Stimulated activated CD8-positive, alpha-beta memory T cell treated with anti-CD3 and anti-CD28 coated beads, Interleukin-7, amount 100 ng/mL, for 48 hours (primary cell): ENCODE measurements at regions not wholly inside any gene's neighbourhood (a gene's known extent, or its start where the extent isn't known, plus 50 kb on each side); places are given as distances from the start of the nearest gene placed in this dataset.
"Not testable (repeated sequence)": the region's sequence is repeated elsewhere in the genome, so short reads cannot be mapped to it uniquely, and the experiment has no call there.

Source experiments
- DNase-seq, 2 donors: peaks; one replicate each; pipeline ENCODE4 v3.0.0-alpha.2; 2020; ENCODE audit warnings: low read depth in 1 of 2; ENCODE audit errors: extremely low read depth in 1 of 2

GRCh38 chr1:215023155-215023832, 59.2 kb upstream of the KCNK2 start:
- DNase-seq = no peak

DNA sequence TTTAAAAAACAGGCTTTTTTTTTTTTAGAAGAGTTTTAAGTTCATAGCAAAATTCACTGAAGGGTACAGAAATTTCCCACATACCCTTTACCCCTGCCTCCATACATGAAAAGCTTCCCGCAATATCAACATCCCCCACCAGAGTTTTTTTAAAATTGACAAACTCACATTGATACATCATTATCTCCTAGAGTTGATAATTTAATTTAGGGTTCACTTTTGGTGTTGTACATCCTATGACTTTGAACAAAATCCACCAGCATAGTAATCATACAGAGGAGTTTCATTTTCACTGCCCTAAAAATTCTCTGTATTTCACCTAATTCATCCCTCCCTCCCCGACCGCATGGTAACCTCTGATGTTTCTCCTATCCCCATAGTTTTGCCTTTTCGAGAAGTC, 53.6 kb upstream of the KCNK2 start:
- no peak for DNase-seq

DNA sequence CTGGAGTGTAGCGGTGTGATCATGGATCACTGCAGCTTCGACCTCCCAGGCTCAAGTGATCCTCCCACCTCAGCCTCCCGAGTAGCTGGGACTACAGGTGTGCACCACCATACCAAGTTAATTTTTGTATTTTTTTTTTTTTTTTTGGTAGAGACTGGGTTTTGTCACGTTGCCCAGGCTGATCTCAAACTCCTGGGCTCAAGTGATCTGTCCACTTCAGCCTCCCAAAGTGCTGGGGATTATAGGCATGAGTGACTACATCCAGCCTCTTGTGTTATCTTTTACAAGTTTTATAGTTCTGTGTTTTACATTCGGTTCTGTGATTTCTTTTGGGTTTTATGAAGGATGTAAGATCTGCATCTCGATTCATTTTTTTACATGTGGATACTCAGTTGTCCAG, 52.0 kb upstream of the KCNK2 start:
- DNase-seq = not testable (repeated sequence)

GRCh38 chr1:215031392-215031791, 51.1 kb upstream of the KCNK2 start:
- no peak for DNase-seq
